Gastroesophageal sphincter (tissue), 4 donors: ENCODE measurements at regions not wholly inside any gene's neighbourhood (a gene's known extent, or its start where the extent isn't known, plus 50 kb on each side); places are given as distances from the start of the nearest gene placed in this dataset.

Experiments used
- ATAC-seq: fragments of 150-250 bp; one replicate; pipeline ENCODE4 v1.9.1; 2016; ENCODE audit warnings: mild to moderate bottlenecking, moderate library complexity
- H3K27ac ChIP-seq, 4 donors: fragments of 200-600 bp; sonication (generic) in 3 of 4; 1 replicate in 3 of 4; 2 replicates in 1 of 4; pipeline ENCODE4 v1.5.1; 2016 to 2019
- H3K27me3 ChIP-seq: fragments of 200-600 bp; sonication (generic); one replicate; pipeline ENCODE4 v1.5.1; 2019
- H3K36me3 ChIP-seq, 2 donors: fragments of 200-600 bp; sonication (generic); one replicate each; pipeline ENCODE4 v1.5.1; 2019; ENCODE audit warnings: control low read depth in 1 of 2
- H3K4me1 ChIP-seq, 3 donors: fragments of 200-600 bp; sonication (generic); 1 replicate in 2 of 3; 2 replicates in 1 of 3; pipeline ENCODE4 v1.5.1; 2016 to 2019; ENCODE audit warnings: control low read depth in 2 of 3
- H3K4me3 ChIP-seq, 2 donors: fragments of 200-600 bp; sonication (generic); one replicate each; pipeline ENCODE4 v1.5.1; 2019; ENCODE audit warnings: mild to moderate bottlenecking in 1 of 2, moderate library complexity in 1 of 2
- H3K9me3 ChIP-seq, 3 donors: fragments of 200-600 bp; sonication (generic); one replicate each; pipeline ENCODE4 v1.5.1; 2017 to 2019; ENCODE audit warnings: control low read depth in 2 of 3
- EP300 ChIP-seq: sonication (generic); formaldehyde crosslinking; IDR thresholded peaks from one replicate; pipeline ENCODE4 v1.6.1; 2017; ENCODE audit warnings: antibody characterized with exemption, mild to moderate bottlenecking
- POLR2A ChIP-seq, 2 donors: fragments of 450-650 bp; IDR thresholded peaks; one replicate each; pipeline ENCODE4 v1.6.1; 2017; ENCODE audit warnings: antibody characterized with exemption in 2 of 2, mild to moderate bottlenecking in 2 of 2, moderate library complexity in 1 of 2
- POLR2AphosphoS5 ChIP-seq: sonication (generic); formaldehyde crosslinking; IDR thresholded peaks from one replicate; pipeline ENCODE4 v1.6.1; 2017; ENCODE audit warnings: antibody characterized with exemption
- WGBS, 2 donors: methylation state at CpG; one replicate each; pipeline ENCODE4 v1.1.5; 2018; ENCODE audit warnings: low coverage in 1 of 2; 5-methylcytosine and 5-hydroxymethylcytosine counted together
- TF ChIP-seq, protein P1 (sequence below), 4 experiments: fragments of 200-600 bp in 2 of 4; fragments of 450-650 bp in 2 of 4; sonication (generic) in 1 of 4; IDR thresholded peaks; one replicate each; pipeline ENCODE4 v1.5.1; 2017 to 2019; ENCODE audit warnings: antibody characterized with exemption in 4 of 4, mild to moderate bottlenecking in 2 of 4, moderate library complexity in 2 of 4

DNA sequence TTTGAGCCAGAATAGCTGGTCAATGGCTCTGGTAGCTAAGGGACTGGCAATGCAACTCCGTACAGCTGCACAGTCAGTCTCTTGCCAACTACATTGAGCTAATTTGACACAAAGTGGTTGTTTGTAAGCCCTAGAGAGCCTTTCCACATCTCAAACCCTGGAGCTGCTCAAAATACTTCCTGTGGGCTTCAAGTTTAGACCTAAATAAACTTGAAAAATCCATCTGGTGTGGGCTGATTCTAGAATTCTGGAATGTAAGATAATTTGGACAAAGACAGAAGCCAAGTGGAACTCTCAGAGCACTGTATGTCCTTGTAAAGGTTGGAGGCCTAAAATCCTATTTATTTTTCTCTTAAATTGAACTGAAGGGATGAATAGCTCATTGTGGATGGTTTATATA, 380.8 kb downstream of the SPRY1 start:
- Histone ChIP-seq H3K9me3 (no peaks in the 10 kb centered on the region), H3K4me1 (no peaks in the 10 kb centered on the region), H3K27me3 (no peaks in the 10 kb centered on the region), H3K27ac (peak overlapping the region in 3 of 4 donors; percentile 5 to 46 (median 15)), H3K36me3 (no peaks in the 10 kb centered on the region), H3K4me3 (no peak overlapping the region)
- TF ChIP-seq EP300 (no peak), POLR2AphosphoS5 (peak; percentile 33), POLR2A (IDR thresholded peaks at IDR 0.05) (no peak)
- 22 to 63% methylated on average over 1 of the region's 1 CpG for WGBS, 2 donors
- ATAC-seq = peak; percentile 85

DNA sequence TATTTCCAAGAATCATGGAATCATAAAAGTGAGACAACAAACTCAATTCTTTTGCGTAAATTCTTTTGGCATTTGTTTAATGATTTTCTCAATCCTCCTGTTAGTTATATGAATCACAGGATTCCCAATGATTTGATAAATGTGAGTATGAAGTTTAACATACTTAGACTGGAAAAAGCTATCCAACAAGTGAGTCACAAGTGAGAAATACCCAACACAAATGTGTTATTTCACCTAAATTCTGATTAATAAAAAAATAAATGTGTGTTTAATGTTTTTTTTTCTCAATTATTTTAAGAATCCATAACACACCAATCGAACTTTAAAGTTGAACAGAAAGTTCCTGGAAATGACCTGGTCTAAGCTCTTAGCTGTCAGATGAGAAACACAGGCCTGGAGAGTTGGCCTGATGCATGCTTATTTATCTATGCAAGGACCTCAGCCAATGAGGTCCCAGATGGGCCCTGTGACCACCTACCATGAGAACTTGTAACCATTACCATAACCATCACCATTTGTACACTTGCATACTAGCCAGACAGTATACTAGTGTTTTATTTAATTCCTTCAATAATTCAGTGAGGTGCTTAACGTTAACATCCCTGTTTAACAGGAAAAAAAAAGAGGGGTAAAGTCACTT, 386.7 kb downstream of the SPRY1 start:
- TF ChIP-seq EP300 = no peak
- no peak for TF ChIP-seq POLR2AphosphoS5
- TF ChIP-seq, protein P1, sequence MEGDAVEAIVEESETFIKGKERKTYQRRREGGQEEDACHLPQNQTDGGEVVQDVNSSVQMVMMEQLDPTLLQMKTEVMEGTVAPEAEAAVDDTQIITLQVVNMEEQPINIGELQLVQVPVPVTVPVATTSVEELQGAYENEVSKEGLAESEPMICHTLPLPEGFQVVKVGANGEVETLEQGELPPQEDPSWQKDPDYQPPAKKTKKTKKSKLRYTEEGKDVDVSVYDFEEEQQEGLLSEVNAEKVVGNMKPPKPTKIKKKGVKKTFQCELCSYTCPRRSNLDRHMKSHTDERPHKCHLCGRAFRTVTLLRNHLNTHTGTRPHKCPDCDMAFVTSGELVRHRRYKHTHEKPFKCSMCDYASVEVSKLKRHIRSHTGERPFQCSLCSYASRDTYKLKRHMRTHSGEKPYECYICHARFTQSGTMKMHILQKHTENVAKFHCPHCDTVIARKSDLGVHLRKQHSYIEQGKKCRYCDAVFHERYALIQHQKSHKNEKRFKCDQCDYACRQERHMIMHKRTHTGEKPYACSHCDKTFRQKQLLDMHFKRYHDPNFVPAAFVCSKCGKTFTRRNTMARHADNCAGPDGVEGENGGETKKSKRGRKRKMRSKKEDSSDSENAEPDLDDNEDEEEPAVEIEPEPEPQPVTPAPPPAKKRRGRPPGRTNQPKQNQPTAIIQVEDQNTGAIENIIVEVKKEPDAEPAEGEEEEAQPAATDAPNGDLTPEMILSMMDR (IDR thresholded peaks at IDR 0.05) = no peak
- no peak for TF ChIP-seq POLR2A (IDR thresholded peaks at IDR 0.05)
- peak overlapping the region; percentile 43 to 83 (median 74) for H3K27ac ChIP-seq
- no peak for ATAC-seq
- H3K4me3 ChIP-seq = no peak overlapping the region
- no peaks in the 10 kb centered on the region for H3K9me3 ChIP-seq
- no peaks in the 10 kb centered on the region for H3K27me3 ChIP-seq
- no peaks in the 10 kb centered on the region for H3K36me3 ChIP-seq
- WGBS, 2 donors = 24 to 49% methylated on average over 3 of the region's 3 CpGs
- peaks cover 10 to 47% (median 13%) of the 10 kb centered on the region in 3 donors for H3K4me1 ChIP-seq

DNA sequence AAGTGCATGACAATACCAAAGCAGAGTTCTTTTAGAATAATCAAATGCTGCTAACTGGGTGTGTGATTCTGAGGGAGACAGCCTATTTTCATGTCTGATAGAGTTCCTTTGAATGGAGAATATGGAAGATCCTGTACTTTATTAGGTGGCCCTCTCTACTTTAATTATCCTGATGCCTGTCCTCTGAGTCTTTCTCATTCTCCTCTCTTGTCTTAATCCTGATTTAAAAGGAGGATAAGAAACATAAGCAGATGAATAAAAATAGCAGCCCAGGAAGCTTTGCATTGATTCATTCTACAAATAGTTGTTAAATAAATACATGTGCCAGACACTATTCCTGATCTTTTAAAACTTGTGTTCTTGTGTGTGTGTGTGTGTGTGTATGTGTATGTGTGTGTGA, 387.3 kb downstream of the SPRY1 start:
- H3K4me1 ChIP-seq = peaks cover 10 to 48% (median 13%) of the 10 kb centered on the region in 3 donors
- H3K36me3 ChIP-seq = no peaks in the 10 kb centered on the region
- TF ChIP-seq POLR2AphosphoS5 (no peak), POLR2A (IDR thresholded peaks at IDR 0.05) (no peak), EP300 (no peak)
- TF ChIP-seq, protein P1 (IDR thresholded peaks at IDR 0.05) = no peak
- H3K27me3 ChIP-seq = no peaks in the 10 kb centered on the region
- no peak for ATAC-seq
- peak overlapping the region; percentile 70 to 84 (median 80) for H3K27ac ChIP-seq
- no peaks in the 10 kb centered on the region for H3K9me3 ChIP-seq
- no peak overlapping the region for H3K4me3 ChIP-seq

DNA sequence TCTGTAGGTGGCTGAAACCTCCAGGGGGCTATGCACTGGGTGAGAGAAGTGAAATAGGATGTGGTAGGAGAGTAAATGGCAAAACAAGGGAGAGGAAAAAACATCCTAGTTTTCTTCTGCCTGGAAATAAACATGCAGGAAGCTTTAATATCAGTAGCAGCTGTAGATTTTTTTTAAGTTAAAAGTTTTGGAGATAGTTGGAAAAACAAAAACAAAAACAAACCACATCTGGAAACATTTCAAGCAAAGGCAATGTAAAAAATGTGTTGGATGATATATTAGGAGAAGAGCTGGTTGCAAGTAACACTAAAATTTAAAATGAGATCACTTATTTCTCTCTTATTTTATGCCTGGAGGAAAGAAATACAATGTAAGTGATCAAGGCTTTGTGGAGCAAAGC, 388.0 kb downstream of the SPRY1 start:
- TF ChIP-seq, protein P1 (IDR thresholded peaks at IDR 0.05) = no peak
- TF ChIP-seq EP300 = no peak

DNA sequence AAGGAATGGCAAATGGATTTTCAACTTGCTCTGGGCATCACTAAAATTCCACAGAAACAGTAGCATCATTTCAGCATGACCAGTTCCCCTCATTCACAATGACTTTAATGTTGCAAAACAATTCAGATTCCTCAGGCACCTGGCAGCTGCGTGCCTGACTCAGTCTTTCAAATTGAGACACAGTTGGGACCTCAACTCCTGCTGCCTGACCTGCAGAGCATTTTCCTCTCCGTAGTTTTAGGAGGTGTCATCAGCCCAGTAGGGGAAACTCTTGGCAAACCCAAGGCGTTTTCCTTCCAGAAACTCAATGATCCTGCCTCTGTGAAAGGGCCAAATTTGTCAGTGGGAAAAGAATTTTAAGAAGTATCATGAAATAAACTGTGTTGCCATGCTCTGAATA, 388.9 kb downstream of the SPRY1 start:
- ATAC-seq = peak; percentile 93
- TF ChIP-seq, protein P1 (IDR thresholded peaks at IDR 0.05) = no peak
- TF ChIP-seq POLR2AphosphoS5 = peak; percentile 96
- Histone ChIP-seq H3K9me3 (no peaks in the 10 kb centered on the region), H3K27ac (peak overlapping the region; percentile 70 to 84 (median 80)), H3K27me3 (no peaks in the 10 kb centered on the region), H3K4me1 (peaks cover 10 to 48% (median 13%) of the 10 kb centered on the region in 3 donors), H3K4me3 (no peak overlapping the region), H3K36me3 (no peaks in the 10 kb centered on the region)
- WGBS, 2 donors = 13 to 14% methylated on average over 2 to 3 of the region's 3 CpGs

More for the DNA sequence above, 388.0 kb downstream of the SPRY1 start:
- Histone ChIP-seq H3K4me3 (no peak overlapping the region), H3K36me3 (no peaks in the 10 kb centered on the region), H3K9me3 (no peaks in the 10 kb centered on the region), H3K27ac (peak overlapping the region; percentile 70 to 84 (median 80)), H3K27me3 (no peaks in the 10 kb centered on the region), H3K4me1 (peaks cover 10 to 48% (median 13%) of the 10 kb centered on the region in 3 donors)
- ATAC-seq = no peak
